GM19463 (cell line): ENCODE measurements at regions not wholly inside any gene's neighbourhood (a gene's known extent, or its start where the extent isn't known, plus 50 kb on each side); places are given as distances from the start of the nearest gene placed in this dataset.

Source experiments
- ATAC-seq: cut with Tn5 transposase; IDR thresholded peaks from one replicate; pipeline ENCODE4 v1.9.1; 2021; ENCODE audit warnings: mild to moderate bottlenecking, moderate library complexity; ENCODE audit not compliant: unreplicated experiment

DNA sequence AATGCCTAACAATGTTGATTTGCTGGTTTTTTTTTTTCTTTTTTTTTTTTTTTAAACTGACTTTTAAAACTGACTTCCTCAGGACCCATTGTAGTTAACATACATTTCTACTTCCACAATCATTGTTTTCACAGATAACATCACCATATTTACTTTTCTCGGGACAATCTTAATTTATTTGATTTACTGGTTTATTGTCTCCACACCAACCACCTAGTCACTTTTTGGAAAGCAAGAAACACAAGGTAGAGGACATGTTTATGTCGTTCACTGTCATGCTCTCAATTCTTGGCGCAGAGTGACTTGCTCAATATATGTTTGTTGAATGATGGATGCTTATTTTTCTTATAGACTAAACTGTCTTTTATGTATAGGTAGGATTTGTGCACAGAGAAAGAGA lies 2280.7 kb downstream of the MAT2B start:
- ATAC-seq = no peak

GRCh38 chr5:165795073-165795472 lies 2289.7 kb downstream of the MAT2B start:
- no peak for ATAC-seq

- no peak for ATAC-seq
These were observed 2300.3 kb downstream of the MAT2B start for GRCh38 chr5:165805756-165806155.

DNA sequence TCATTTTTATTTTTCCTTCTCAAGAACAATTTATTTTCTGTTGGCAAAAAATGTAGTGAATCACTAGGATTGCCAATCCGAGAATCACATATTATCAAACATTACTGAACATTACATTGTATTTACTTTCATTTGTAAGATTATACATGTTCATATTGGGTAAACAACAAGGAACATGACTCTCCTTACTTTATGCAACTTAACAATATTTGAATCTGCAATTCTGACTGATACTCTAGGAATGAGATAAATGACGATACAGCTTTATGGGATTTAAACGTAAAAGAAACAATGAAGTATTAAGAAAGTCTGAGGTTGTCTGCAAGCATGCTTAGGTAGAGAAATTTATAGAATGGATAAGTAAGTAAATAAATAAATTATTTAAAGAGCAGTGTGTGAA lies 2302.9 kb downstream of the MAT2B start:
- no peak for ATAC-seq

GRCh38 chr5:165809914-165810313 lies 2304.5 kb downstream of the MAT2B start:
- ATAC-seq = no peak

DNA sequence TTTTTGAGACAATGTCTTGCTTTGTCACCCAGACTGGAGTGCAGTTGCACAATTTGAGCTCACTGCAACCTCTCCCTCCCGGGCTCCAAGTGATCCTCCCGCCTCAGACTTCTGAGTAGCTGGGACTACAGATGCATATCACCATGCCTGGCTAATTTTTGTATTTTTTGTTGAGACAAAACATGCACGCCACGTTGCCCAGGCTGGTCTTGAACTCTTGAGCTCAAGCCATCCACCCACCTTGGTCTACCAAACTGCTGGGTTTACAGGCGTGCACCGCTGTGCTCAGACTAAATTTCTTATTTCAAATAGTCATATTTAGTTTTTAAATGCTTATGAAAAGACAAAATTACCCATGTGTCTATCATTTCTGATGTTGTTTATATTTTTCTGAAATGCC lies 2324.1 kb downstream of the MAT2B start:
- no peak for ATAC-seq

- ATAC-seq = no peak
These were observed 2329.5 kb downstream of the MAT2B start for GRCh38 chr5:165834891-165835290.

DNA sequence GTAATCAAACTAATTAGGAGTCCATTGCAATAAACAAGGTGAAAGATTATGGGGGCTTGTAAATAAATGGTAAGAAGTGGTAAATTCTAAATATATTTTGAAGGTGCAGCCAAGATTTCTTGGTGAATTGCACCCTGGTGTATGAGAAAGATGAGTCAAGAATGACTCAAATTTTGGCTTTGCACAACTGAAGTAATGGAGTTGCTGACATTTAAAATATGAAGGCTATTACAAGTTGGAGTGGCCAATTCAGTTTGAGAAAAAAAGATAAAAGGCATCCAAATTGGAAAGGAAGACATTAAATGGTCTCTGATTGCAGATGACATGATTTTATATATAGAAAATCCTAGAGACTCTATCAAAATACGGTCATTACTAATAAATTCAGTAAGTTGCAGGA lies 2330.6 kb downstream of the MAT2B start:
- no peak for ATAC-seq

DNA sequence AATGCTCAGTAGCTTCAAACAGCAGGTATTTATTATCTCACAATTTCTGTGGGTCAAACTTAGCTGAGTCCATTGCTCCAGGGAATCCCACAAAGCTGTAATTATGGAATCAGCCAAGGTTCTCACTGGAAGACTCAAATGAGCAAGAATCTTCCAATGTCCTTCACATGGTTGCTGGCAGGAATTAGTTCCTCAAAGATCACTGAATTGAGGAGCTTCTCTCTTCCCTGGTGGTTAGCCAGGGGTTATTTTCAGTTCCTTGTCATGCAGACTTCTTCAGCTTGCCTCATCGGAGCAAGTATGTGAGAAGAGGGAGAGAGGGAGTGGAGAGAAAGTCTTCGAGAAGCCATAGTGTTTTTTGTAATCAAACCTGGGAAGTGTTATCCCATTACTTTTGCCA lies 2331.9 kb downstream of the MAT2B start:
- ATAC-seq = no peak

DNA sequence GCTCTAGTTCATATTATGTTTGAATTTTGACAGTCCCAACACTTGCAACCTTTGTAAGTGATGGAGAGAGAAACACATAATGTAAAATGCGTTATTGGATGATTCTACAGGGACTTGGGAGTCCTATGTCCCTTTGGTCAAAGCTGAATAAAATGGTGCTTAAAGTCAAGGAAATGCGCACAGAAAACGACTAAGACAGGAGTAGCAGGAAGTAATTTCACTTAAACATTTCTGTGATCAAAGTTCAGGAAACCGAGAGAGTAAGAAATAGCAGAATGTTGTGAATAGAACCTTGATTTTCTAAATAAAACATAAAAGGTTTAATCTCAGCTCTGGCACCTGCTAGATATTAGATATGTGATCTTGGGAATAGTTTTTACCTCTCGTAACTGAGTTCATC lies 2339.2 kb downstream of the MAT2B start:
- no peak for ATAC-seq

DNA sequence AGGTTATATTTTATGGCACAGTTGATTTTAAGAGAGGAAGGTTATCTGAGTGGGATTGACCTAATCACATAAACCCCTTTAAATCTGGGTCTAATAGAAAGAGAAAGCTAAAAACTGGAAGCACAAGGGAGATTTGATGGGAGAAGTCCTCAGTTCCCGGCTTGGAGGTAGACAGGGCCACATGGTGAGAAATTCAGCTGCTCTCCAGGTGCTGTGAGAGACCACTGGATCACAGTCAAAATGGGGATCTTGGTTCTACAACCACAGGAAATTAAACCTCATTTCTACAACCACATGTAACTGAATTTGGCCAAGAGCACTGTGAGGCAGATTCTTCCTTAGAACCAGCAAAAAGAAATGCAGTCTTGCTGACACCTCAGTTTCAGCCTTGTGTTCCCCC lies 2352.7 kb downstream of the MAT2B start:
- no peak for ATAC-seq

DNA sequence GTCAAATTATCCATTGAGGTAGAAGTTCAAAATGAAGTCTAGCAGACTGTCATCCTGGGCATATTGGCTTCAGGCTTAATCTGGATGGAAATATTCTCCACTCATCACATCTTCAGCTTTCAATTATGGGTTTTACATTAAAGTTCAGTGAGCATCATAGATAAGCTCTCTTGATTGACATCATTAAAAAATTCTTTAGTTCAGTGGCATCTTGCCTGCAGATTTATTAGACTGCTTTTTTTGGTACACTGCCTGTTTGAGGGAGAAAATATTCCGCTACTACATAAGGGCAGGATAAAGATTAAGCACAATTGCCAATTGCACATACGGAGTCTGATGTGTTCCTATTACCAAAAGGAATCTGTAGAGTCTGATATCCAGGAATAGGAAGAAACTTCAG lies 2353.8 kb downstream of the MAT2B start:
- no peak for ATAC-seq

- ATAC-seq = no peak
These were observed 2357.8 kb downstream of the MAT2B start for GRCh38 chr5:165863239-165863638.

GRCh38 chr5:165871291-165871690 lies 2365.9 kb downstream of the MAT2B start:
- ATAC-seq = no peak

- no peak for ATAC-seq
These were observed 2369.4 kb downstream of the MAT2B start for GRCh38 chr5:165874851-165875250.

DNA sequence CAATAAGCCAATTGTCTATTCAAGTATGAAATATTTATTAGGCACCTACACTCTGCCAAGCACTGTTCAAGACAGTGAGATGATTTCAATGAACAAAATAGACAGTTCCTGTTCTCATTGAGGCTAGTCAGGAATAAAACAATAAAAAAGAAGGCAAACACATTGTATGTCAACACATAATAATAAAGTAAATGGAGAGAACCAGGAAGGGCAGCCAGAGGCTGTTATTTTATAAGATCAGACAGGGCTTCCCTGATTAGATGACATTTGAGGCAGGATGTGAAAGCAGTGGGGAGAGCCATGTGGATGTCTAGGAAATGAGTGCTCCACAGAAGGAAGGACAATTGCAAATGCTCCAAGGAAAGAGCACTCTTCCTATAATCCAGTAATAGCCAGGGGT lies 2371.1 kb downstream of the MAT2B start:
- no peak for ATAC-seq

GRCh38 chr5:165877475-165877874 lies 2372.1 kb downstream of the MAT2B start:
- no peak for ATAC-seq

GRCh38 chr5:165881259-165881658 lies 2375.8 kb downstream of the MAT2B start:
- ATAC-seq = no peak

DNA sequence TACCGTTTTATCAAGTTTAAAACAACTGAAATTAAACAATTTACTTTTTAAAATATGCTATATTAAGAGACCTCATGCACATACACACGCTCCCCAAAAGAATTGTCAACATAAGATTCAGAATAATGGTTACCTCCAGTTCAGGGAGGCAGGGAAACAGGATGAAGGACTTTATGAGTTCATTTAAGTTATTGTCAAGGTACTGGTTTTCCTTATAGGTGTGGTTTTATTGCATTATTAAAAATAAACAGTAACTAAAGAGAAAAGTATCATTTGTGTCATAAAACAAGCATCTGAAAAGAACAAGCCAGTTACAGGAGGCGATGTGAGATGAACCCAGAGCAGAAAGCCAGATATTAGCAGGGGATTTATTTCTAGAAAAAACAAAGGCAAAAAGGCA lies 2376.7 kb downstream of the MAT2B start:
- ATAC-seq = no peak

GRCh38 chr5:165885623-165886350 lies 2380.4 kb downstream of the MAT2B start:
- ATAC-seq = no peak

DNA sequence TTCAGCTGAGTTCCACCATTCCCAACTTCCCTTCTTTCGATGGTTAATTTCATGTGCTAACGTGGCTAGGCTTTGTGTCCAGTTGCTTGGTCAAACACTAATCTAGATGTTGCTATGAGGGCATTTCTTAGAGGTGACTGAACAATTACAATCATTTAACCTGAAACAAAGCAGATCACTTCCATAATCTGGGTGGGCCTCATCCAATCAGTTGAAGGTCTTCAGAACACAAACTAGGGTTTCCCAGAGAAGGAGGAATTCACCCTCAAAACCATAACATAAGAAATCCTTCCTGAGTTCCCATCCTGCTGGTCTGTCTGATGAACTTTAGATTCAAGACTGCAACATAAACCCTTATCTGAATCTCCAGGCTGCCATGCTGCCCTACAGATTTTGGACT lies 2381.7 kb downstream of the MAT2B start:
- no peak for ATAC-seq

- no peak for ATAC-seq
These were observed 2387.0 kb downstream of the MAT2B start for GRCh38 chr5:165892383-165892782.

- ATAC-seq = no peak
These were observed 2389.5 kb downstream of the MAT2B start for GRCh38 chr5:165894916-165895315.
